Upper lobe of right lung (tissue), 1 donor: ENCODE measurements at regions not wholly inside any gene's neighbourhood (a gene's known extent, or its start where the extent isn't known, plus 50 kb on each side); places are given as distances from the start of the nearest gene placed in this dataset.
A peak's percentile ranks its signal among the peaks of the same experiment; 100 is the strongest.
"Not testable (repeated sequence)": the region's sequence is repeated elsewhere in the genome, so short reads cannot be mapped to it uniquely, and the experiment has no call there.

Source experiments
- ATAC-seq: fragments of 200-7000 bp; cut with Tn5 transposase; one replicate; pipeline ENCODE4 v1.9.1; 2020; ENCODE audit warnings: mild to moderate bottlenecking, moderate library complexity
- DNase-seq: peaks from one replicate; pipeline ENCODE4 v3.0.0-alpha.2; 2020
- H3K27ac ChIP-seq: fragments of 200-600 bp; one replicate; pipeline ENCODE4 v1.8.0; 2022
- H3K27me3 ChIP-seq: fragments of 200-600 bp; one replicate; pipeline ENCODE4 v1.8.0; 2022; ENCODE audit warnings: mild to moderate bottlenecking
- H3K36me3 ChIP-seq: fragments of 200-600 bp; one replicate; pipeline ENCODE4 v1.8.0; 2022
- H3K4me1 ChIP-seq: fragments of 200-600 bp; one replicate; pipeline ENCODE4 v1.8.0; 2022
- H3K4me3 ChIP-seq: fragments of 200-600 bp; one replicate; pipeline ENCODE4 v1.8.0; 2022; ENCODE audit warnings: mild to moderate bottlenecking
- H3K9me3 ChIP-seq: fragments of 200-600 bp; one replicate; pipeline ENCODE4 v1.8.0; 2022
- CTCF ChIP-seq: fragments of 200-600 bp; IDR thresholded peaks from one replicate; pipeline ENCODE4 v1.8.0; 2022; ENCODE audit warnings: antibody characterized with exemption
- intact Hi-C: fragments of 100-400 bp; cut with DNase I; formaldehyde crosslinking; loops from one replicate; pipeline ENCODE4 v1.11.0; 2022
- donor health status: DM: no; HTN: yes; CAD: no; lungs with severe emphysema.

GRCh38 chr22:47407461-47408025 lies 645.1 kb downstream of the TBC1D22A start:
- DNase-seq: no peak
- Histone ChIP-seq H3K27me3 (peaks cover 13% of the 10 kb centered on the region), H3K9me3 (no peaks in the 10 kb centered on the region), H3K4me1 (no peaks in the 10 kb centered on the region), H3K4me3 (no peak overlapping the region), H3K36me3 (no peaks in the 10 kb centered on the region), H3K27ac (no peak overlapping the region)
- intact Hi-C loops: no loop called here
- ATAC-seq: no peak
- TF ChIP-seq CTCF: no peak

GRCh38 chr22:47406896-47407295 lies 644.4 kb downstream of the TBC1D22A start:
- H3K27ac ChIP-seq: no peak overlapping the region
- H3K9me3 ChIP-seq: no peaks in the 10 kb centered on the region
- intact Hi-C loops: no loop called here
- H3K36me3 ChIP-seq: no peaks in the 10 kb centered on the region
- H3K27me3 ChIP-seq: peaks cover 13% of the 10 kb centered on the region
- H3K4me3 ChIP-seq: no peak overlapping the region
- no peak for ATAC-seq
- no peak for DNase-seq
- H3K4me1 ChIP-seq: no peaks in the 10 kb centered on the region
- TF ChIP-seq CTCF: no peak

- H3K36me3 ChIP-seq: no peaks in the 10 kb centered on the region
- ATAC-seq (no peak), DNase-seq (no peak)
- TF ChIP-seq CTCF: no peak
- no peaks in the 10 kb centered on the region for H3K4me1 ChIP-seq
- peaks cover 13% of the 10 kb centered on the region for H3K27me3 ChIP-seq
- intact Hi-C loops: no loop called here
- no peak overlapping the region for H3K4me3 ChIP-seq
- H3K9me3 ChIP-seq: no peaks in the 10 kb centered on the region
- no peak overlapping the region for H3K27ac ChIP-seq
Observed at GRCh38 chr22:47406180-47406834, 643.9 kb downstream of the TBC1D22A start.

- H3K9me3 ChIP-seq, H3K36me3 ChIP-seq, intact Hi-C loops, H3K4me3 ChIP-seq, H3K27me3 ChIP-seq, H3K27ac ChIP-seq, ATAC-seq, H3K4me1 ChIP-seq, DNase-seq: not testable (repeated sequence)
Observed at GRCh38 chr22:47405222-47405621, 642.8 kb downstream of the TBC1D22A start.

GRCh38 chr22:47402876-47403525 lies 640.6 kb downstream of the TBC1D22A start:
- intact Hi-C loops: no loop called here
- H3K9me3 ChIP-seq: no peaks in the 10 kb centered on the region
- H3K27me3 ChIP-seq: no peaks in the 10 kb centered on the region
- H3K4me3 ChIP-seq: no peak overlapping the region
- no peak for TF ChIP-seq CTCF
- H3K36me3 ChIP-seq: no peaks in the 10 kb centered on the region
- no peak for ATAC-seq
- H3K27ac ChIP-seq: no peak overlapping the region
- H3K4me1 ChIP-seq: no peaks in the 10 kb centered on the region
- DNase-seq: peak; percentile 38

GRCh38 chr22:47401976-47402770 lies 639.7 kb downstream of the TBC1D22A start:
- no peaks in the 10 kb centered on the region for H3K36me3 ChIP-seq
- no peak for ATAC-seq
- TF ChIP-seq CTCF: no peak
- no peaks in the 10 kb centered on the region for H3K4me1 ChIP-seq
- DNase-seq: peak; percentile 52
- intact Hi-C loops: no loop called here
- no peak overlapping the region for H3K27ac ChIP-seq
- no peaks in the 10 kb centered on the region for H3K27me3 ChIP-seq
- H3K4me3 ChIP-seq: no peak overlapping the region
- no peaks in the 10 kb centered on the region for H3K9me3 ChIP-seq
